Neural progenitor cell (in vitro differentiated cells): ENCODE measurements at regions not wholly inside any gene's neighbourhood (a gene's known extent, or its start where the extent isn't known, plus 50 kb on each side); places are given as distances from the start of the nearest gene placed in this dataset.

Experiments used
- EZH2 ChIP-seq: fragments of 200-600 bp; sonication (generic); IDR thresholded peaks from 2 replicates; pipeline ENCODE4 v1.6.1; 2017; ENCODE audit warnings: antibody characterized with exemption, mild to moderate bottlenecking, moderate library complexity
- EZH2phosphoT487 ChIP-seq: fragments of 200-600 bp; sonication (generic); IDR thresholded peaks from 2 replicates; pipeline ENCODE4 v1.6.1; 2017; ENCODE audit warnings: antibody characterized with exemption
- TF ChIP-seq, protein P1 (sequence below): fragments of 200-600 bp; sonication (generic); IDR thresholded peaks from 2 replicates; pipeline ENCODE4 v1.5.1; 2017; ENCODE audit warnings: antibody characterized with exemption, mild to moderate bottlenecking

DNA sequence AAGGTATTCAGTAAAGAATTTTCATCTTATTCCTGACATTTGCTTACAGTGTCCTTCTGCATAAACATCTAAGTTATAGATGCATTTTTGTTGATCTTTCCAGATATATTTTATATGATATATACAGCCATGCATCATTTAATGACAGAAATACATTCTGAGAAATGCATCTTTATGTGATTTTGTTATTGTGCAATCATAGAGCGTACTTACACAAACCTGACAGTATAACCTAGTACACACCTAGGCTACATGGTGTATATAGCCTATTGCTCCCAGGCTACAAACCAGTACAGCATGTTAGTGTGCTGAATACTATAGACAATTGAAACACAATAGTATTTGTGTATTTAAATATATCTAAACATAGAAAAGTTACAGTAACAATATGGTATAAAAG lies 642.0 kb downstream of the XPNPEP1 start:
- TF ChIP-seq, protein P1, sequence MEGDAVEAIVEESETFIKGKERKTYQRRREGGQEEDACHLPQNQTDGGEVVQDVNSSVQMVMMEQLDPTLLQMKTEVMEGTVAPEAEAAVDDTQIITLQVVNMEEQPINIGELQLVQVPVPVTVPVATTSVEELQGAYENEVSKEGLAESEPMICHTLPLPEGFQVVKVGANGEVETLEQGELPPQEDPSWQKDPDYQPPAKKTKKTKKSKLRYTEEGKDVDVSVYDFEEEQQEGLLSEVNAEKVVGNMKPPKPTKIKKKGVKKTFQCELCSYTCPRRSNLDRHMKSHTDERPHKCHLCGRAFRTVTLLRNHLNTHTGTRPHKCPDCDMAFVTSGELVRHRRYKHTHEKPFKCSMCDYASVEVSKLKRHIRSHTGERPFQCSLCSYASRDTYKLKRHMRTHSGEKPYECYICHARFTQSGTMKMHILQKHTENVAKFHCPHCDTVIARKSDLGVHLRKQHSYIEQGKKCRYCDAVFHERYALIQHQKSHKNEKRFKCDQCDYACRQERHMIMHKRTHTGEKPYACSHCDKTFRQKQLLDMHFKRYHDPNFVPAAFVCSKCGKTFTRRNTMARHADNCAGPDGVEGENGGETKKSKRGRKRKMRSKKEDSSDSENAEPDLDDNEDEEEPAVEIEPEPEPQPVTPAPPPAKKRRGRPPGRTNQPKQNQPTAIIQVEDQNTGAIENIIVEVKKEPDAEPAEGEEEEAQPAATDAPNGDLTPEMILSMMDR = no peak
- TF ChIP-seq EZH2phosphoT487 = no peak
- no peak for TF ChIP-seq EZH2
